OCI-LY7 (cell line): ENCODE measurements at regions not wholly inside any gene's neighbourhood (a gene's known extent, or its start where the extent isn't known, plus 50 kb on each side); places are given as distances from the start of the nearest gene placed in this dataset.

Experiments
- BruUV-seq: library from RNA; stranded (reverse); fragments of 400-500 nt; replicated peaks from 2 replicates; lab custom pipeline; 2021; lab: Mats Ljungman, UMichigan
- CTCF ChIA-PET: fragments of 300-600 bp; sonication (Branson Sonifier 250); formaldehyde crosslinking; loops from one replicate; lab custom pipeline; 2022; ENCODE audit warnings: antibody characterized with exemption; ENCODE audit not compliant: unreplicated experiment; lab: Charles Lee
- POLR2A ChIA-PET: fragments of 300-600 bp; sonication (Branson Sonifier 250); formaldehyde crosslinking; loops from one replicate; lab custom pipeline; 2022; ENCODE audit warnings: antibody characterized with exemption; lab: Charles Lee
- DNase-seq: peaks from one replicate; pipeline ENCODE4 v3.0.0-alpha.2; 2015; ENCODE audit warnings: low spot score
- H2AFZ ChIP-seq: fragments of 200-600 bp; sonication (generic), shearing (Covaris generic); 2 replicates; pipeline ENCODE4 v1.6.1; 2014; ENCODE audit warnings: mild to moderate bottlenecking, antibody characterized with exemption, low read length, moderate library complexity
- H3K27ac ChIP-seq: fragments of 200-600 bp; sonication (generic); 2 replicates; pipeline ENCODE4 v1.5.1; 2014; ENCODE audit warnings: mixed run types, low read depth, mild to moderate bottlenecking, moderate library complexity, low read length, inconsistent platforms; ENCODE audit not compliant: poor library complexity, severe bottlenecking
- H3K36me3 ChIP-seq: fragments of 200-600 bp; sonication (generic); 2 replicates; pipeline ENCODE4 v1.6.1; 2014; ENCODE audit warnings: mild to moderate bottlenecking, antibody characterized with exemption, low read length, moderate library complexity, mixed read lengths; ENCODE audit not compliant: insufficient read depth
- H3K4me1 ChIP-seq: fragments of 200-600 bp; sonication (generic); 2 replicates; pipeline ENCODE4 v1.5.1; 2014; ENCODE audit warnings: mild to moderate bottlenecking, low read length; ENCODE audit not compliant: insufficient read depth, poor library complexity, severe bottlenecking
- H3K4me2 ChIP-seq: fragments of 200-600 bp; sonication (generic); 2 replicates; pipeline ENCODE4 v1.6.1; 2014; ENCODE audit warnings: mild to moderate bottlenecking, low read length
- H3K4me3 ChIP-seq: fragments of 200-600 bp; sonication (generic); 2 replicates; pipeline ENCODE4 v1.5.1; 2014; ENCODE audit warnings: mild to moderate bottlenecking, low read depth, low read length; ENCODE audit not compliant: poor library complexity, severe bottlenecking
- H3K79me2 ChIP-seq: fragments of 200-600 bp; sonication (generic); 2 replicates; pipeline ENCODE4 v1.6.1; 2016; ENCODE audit warnings: low read depth, mild to moderate bottlenecking, low read length, moderate library complexity, mixed read lengths; ENCODE audit not compliant: insufficient read depth
- H3K9me2 ChIP-seq: fragments of 200-600 bp; sonication (generic); 2 replicates; pipeline ENCODE4 v1.6.1; 2016; ENCODE audit warnings: mild to moderate bottlenecking, low read length, mixed read lengths; ENCODE audit not compliant: insufficient read depth
- H3K9me3 ChIP-seq: fragments of 200-600 bp; sonication (generic); 2 replicates; pipeline ENCODE4 v1.6.1; 2014; ENCODE audit warnings: mild to moderate bottlenecking, mixed run types, low read length, mixed read lengths
- H4K20me1 ChIP-seq: fragments of 200-600 bp; sonication (generic); 2 replicates; pipeline ENCODE4 v1.6.1; 2014; ENCODE audit warnings: mild to moderate bottlenecking, antibody characterized with exemption, low read length, moderate library complexity, mixed read lengths; ENCODE audit not compliant: insufficient read depth
- EZH2phosphoT487 ChIP-seq: fragments of 200-600 bp; sonication (generic); IDR thresholded peaks from 2 replicates; pipeline ENCODE4 v1.6.1; 2018; ENCODE audit warnings: low read depth, borderline replicate concordance, mild to moderate bottlenecking, mixed run types, antibody characterized with exemption, low read length, moderate library complexity, mixed read lengths
- intact Hi-C: fragments of 100-400 bp; cut with micrococcal nuclease; formaldehyde crosslinking; loops from one replicate; pipeline ENCODE4 v1.10.0; 2022; ENCODE audit not compliant: unreplicated experiment
- TF ChIP-seq, protein P1 (sequence below): fragments of 200-600 bp; sonication (generic); conservative IDR thresholded peaks from 2 replicates; pipeline ENCODE4 v1.5.1; 2014; ENCODE audit warnings: mild to moderate bottlenecking, antibody characterized with exemption, low read length, moderate library complexity, mixed read lengths

DNA sequence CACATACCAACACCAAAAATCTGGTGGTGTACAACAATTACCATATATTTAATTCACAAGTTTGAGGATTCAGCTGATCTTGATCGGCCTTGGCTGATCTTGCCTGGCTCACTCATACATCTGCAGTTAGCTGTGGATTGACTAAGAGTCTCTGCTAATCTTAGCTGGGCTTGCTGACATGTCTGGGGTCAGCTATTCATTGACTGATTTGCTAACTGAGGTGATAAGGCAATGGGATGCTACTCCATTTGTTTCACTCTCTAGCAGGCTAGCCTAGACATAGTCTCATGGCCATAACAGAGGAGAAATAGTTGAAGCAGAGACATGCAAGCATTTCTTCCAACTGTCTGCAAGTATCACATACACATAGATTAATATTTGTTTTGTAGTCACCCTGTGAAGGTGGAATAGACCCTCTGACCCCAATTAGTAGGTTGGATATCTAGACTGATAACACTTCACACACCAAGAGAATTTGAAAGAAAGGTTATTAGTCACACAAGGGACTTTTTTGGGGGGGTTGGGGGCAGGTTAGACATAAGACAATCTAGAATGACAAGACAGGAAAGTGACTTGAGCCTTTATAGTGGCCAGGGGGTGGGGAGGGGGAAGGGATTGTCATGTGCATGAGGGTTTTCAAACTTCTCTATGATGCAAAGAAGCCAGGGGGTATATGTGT, 142.3 kb downstream of the BARHL2 start:
- ChIA-PET POLR2A (interaction anchor here (1.3 kb wide), 1 partner anchor 17 kb away, joined by 5 read pairs; no protein-coding TSS in a partner anchor), CTCF (no interaction called here)
- H3K4me1 ChIP-seq: no peaks in the 10 kb centered on the region
- DNase-seq: no peak
- no peaks in the 10 kb centered on the region for H3K9me3 ChIP-seq
- H4K20me1 ChIP-seq: no peaks in the 10 kb centered on the region
- H3K27ac ChIP-seq: no peak overlapping the region
- H3K79me2 ChIP-seq: no peaks in the 10 kb centered on the region
- no TSS peak for BruUV-seq
- no peaks in the 10 kb centered on the region for H3K36me3 ChIP-seq
- H3K4me3 ChIP-seq: no peak overlapping the region
- intact Hi-C loops: no loop called here
- H3K4me2 ChIP-seq: no peak overlapping the region
- no peak for TF ChIP-seq EZH2phosphoT487
- TF ChIP-seq, protein P1, sequence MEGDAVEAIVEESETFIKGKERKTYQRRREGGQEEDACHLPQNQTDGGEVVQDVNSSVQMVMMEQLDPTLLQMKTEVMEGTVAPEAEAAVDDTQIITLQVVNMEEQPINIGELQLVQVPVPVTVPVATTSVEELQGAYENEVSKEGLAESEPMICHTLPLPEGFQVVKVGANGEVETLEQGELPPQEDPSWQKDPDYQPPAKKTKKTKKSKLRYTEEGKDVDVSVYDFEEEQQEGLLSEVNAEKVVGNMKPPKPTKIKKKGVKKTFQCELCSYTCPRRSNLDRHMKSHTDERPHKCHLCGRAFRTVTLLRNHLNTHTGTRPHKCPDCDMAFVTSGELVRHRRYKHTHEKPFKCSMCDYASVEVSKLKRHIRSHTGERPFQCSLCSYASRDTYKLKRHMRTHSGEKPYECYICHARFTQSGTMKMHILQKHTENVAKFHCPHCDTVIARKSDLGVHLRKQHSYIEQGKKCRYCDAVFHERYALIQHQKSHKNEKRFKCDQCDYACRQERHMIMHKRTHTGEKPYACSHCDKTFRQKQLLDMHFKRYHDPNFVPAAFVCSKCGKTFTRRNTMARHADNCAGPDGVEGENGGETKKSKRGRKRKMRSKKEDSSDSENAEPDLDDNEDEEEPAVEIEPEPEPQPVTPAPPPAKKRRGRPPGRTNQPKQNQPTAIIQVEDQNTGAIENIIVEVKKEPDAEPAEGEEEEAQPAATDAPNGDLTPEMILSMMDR: no peak
- H3K9me2 ChIP-seq: no peaks in the 10 kb centered on the region
- no peak overlapping the region for H2AFZ ChIP-seq

DNA sequence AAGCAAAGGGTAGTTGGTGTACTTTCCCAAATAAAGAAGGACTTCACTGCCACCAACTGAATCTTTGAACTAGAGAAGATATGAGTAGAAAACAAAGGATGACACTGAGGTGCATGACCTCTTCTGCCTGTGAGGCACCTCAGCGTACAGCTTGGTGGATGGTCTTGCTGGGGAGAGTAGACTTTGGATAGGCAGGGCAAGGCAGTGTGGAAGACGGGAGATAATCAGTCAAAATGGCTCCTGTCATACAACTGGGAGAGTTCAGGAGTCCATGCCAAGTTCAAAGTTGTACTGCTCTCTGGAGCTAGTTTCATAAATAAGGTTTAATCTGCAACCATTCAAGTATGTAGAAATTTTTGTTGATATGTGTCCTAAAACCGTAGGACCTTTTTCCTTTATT, 143.4 kb downstream of the BARHL2 start:
- H3K79me2 ChIP-seq: no peaks in the 10 kb centered on the region
- H3K9me2 ChIP-seq: no peaks in the 10 kb centered on the region
- ChIA-PET POLR2A (interaction anchor here (0.7 to 1.3 kb wide), 2 partner anchors 16 to 657 kb away, joined by 3 to 5 read pairs; no protein-coding TSS in a partner anchor), CTCF (no interaction called here)
- intact Hi-C loops: no loop called here
- no TSS peak for BruUV-seq
- H3K4me3 ChIP-seq: no peak overlapping the region
- no peak overlapping the region for H3K27ac ChIP-seq
- TF ChIP-seq, protein P1: no peak
- no peak for TF ChIP-seq EZH2phosphoT487
- no peaks in the 10 kb centered on the region for H4K20me1 ChIP-seq
- DNase-seq: no peak
- H3K36me3 ChIP-seq: no peaks in the 10 kb centered on the region
- H3K4me1 ChIP-seq: no peaks in the 10 kb centered on the region
- no peaks in the 10 kb centered on the region for H3K9me3 ChIP-seq
- H2AFZ ChIP-seq: no peak overlapping the region
- no peak overlapping the region for H3K4me2 ChIP-seq

DNA sequence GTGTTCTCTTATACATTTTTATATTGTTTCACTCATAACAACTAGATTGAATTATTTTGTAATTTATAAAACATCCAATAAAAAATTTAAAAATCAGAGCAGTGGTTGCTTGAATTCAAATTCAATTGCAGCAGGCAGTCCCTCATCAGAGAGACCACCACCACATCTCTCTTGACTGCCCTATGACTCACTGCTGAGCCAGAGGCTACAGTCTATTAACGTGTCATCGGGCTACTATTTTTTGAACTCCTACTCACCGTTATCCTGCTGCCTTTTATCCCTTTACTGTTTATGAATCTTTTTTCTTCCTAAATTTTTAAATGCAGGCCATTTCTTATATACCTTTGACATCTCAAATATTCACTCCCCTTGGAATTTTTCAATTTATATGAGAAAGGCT, 144.7 kb downstream of the BARHL2 start:
- Histone ChIP-seq H3K4me2 (no peak overlapping the region), H3K9me3 (no peaks in the 10 kb centered on the region), H3K27ac (no peak overlapping the region), H3K4me3 (no peak overlapping the region), H3K9me2 (no peaks in the 10 kb centered on the region), H2AFZ (no peak overlapping the region), H3K4me1 (no peaks in the 10 kb centered on the region), H3K79me2 (no peaks in the 10 kb centered on the region), H3K36me3 (no peaks in the 10 kb centered on the region), H4K20me1 (no peaks in the 10 kb centered on the region)
- no TSS peak for BruUV-seq
- POLR2A ChIA-PET: interaction anchor here (0.6 kb wide), 1 partner anchor 594 kb away, joined by 5 read pairs; no protein-coding TSS in a partner anchor
- intact Hi-C loops: no loop called here
- no peak for DNase-seq
- TF ChIP-seq EZH2phosphoT487: no peak
- TF ChIP-seq, protein P1: no peak
- CTCF ChIA-PET: no interaction called here
